HUES64 (cell line): ENCODE measurements at regions not wholly inside any gene's neighbourhood (a gene's known extent, or its start where the extent isn't known, plus 50 kb on each side); places are given as distances from the start of the nearest gene placed in this dataset.
"Not testable (repeated sequence)": the region's sequence is repeated elsewhere in the genome, so short reads cannot be mapped to it uniquely, and the experiment has no call there.

ENCODE experiments used
- H3K27ac ChIP-seq: 2 replicates; pipeline ENCODE4 v1.7.0; 2013; ENCODE audit warnings: low read depth, low read length, inconsistent platforms
- H3K27me3 ChIP-seq: 2 replicates; pipeline ENCODE4 v1.6.1; 2013; ENCODE audit warnings: mild to moderate bottlenecking, low read length; ENCODE audit not compliant: insufficient read depth
- H3K36me3 ChIP-seq: 2 replicates; pipeline ENCODE4 v1.6.1; 2013; ENCODE audit warnings: mild to moderate bottlenecking, low read length; ENCODE audit not compliant: insufficient read depth
- H3K4me1 ChIP-seq: 2 replicates; pipeline ENCODE4 v1.6.1; 2013; ENCODE audit warnings: mild to moderate bottlenecking, low read length, moderate library complexity; ENCODE audit not compliant: insufficient read depth
- H3K4me3 ChIP-seq: 2 replicates; pipeline ENCODE4 v1.5.1; 2013; ENCODE audit warnings: mild to moderate bottlenecking, low read length, moderate library complexity
- H3K9ac ChIP-seq: 2 replicates; pipeline ENCODE4 v1.6.1; 2013; ENCODE audit warnings: mild to moderate bottlenecking, low read depth, low read length
- H3K9me3 ChIP-seq: 2 replicates; pipeline ENCODE4 v1.6.1; 2013; ENCODE audit warnings: low read depth, low read length; ENCODE audit not compliant: insufficient read depth
- WGBS: fragments of 150-250, 120-280 bp; methylation state at CpG from one replicate; pipeline ENCODE4 v1.1.7; 2013; ENCODE audit warnings: missing lambda C conversion rate; 5-methylcytosine and 5-hydroxymethylcytosine counted together

DNA sequence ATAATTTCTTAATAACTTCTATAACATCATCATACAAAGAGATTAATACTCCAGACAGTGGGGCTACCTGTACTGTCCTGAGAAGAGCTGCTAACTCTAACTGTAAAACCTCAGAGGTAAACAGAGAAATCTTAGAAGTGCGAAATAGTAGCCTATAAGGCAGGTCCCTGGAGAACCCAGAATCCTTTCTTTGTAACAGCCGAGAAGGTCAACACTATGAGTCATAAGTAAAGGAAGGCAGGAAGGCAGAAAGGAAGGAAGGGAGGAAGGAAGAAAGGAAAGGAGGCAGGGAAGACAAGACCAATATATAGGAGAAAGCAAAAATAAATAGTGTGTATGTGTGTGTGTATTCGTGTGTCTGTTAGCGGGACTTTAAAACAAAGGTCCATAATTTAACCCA is 540.6 kb downstream of the ZWINT start:
- Histone ChIP-seq H3K4me1 (peaks cover 25% of the 10 kb centered on the region), H3K9me3 (peaks cover 23% of the 10 kb centered on the region), H3K4me3 (no peak overlapping the region; the same call in 1 of the 2 replicates), H3K9ac (peak overlapping the region; percentile 32), H3K27me3 (no peaks in the 10 kb centered on the region), H3K36me3 (0 out of 2 replicates have a peak, but pooled peaks cover 4% of the 10 kb centered on the region), H3K27ac (peak overlapping the region; percentile 88; the same call in 1 of the 2 replicates)
- 62% methylated on average over 2 of the region's 4 CpGs for WGBS

DNA sequence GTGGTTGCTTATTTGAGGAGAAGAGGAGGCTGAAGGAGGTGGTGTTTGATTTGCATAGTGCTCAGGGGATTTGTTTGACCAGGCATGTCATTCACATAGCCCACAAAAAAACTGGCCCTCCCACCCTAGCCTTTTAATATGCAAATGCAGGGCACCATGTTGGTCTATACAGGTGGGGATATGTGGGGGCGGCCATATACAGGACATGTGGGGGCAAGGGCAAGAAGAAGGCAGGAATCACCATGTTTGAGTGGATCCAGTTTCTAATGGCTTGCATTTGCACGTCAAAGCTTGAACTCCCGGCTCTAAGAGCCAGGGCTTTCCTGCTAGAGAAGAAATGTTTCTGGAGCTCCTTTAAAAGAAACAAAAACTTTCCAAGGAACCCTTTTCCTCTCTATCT is 541.0 kb downstream of the ZWINT start:
- Histone ChIP-seq H3K9me3 (peaks cover 23% of the 10 kb centered on the region), H3K27me3 (no peaks in the 10 kb centered on the region), H3K36me3 (0 out of 2 replicates have a peak, but pooled peaks cover 4% of the 10 kb centered on the region), H3K27ac (peak overlapping the region; percentile 88; the same call in 1 of the 2 replicates), H3K4me3 (no peak overlapping the region; the same call in 1 of the 2 replicates), H3K4me1 (peaks cover 25% of the 10 kb centered on the region), H3K9ac (peak overlapping the region; percentile 32)
- 32% methylated on average over 3 of the region's 3 CpGs for WGBS

DNA sequence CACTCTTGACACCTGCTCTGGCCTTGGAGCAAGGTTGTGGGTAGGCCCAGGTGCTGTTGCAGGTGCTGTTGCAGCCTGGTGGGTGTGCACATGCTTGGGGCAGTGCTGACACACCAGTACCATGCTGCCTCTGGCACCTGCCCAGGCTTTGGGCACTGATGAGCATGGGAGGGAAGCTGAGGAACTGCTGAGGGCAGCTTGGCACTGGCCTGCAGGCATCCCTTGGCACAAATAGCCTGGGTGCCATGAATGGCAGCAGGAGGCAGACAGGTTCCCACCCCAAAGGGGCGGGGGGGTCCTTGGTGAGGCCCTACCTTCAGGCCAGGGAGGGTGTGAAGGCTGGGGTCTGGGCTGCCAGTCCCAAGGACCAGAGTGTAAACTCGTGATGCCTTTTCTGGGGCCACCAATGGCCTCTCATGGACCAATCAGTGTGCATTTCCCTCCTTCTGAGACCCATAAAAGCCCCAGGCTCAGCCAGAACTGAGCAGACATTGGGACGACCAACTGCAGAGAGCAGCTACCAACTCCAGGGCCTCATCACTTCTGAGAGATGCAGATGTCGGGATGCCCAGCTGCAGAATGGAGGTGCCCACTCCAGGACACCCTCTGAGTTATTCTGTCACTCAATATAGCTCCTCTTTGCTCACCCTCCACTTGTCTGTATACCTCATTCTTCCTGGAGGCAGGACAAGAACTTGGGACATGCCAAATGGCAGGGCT is 547.4 kb downstream of the ZWINT start:
- H3K9me3 ChIP-seq = peaks cover 27% of the 10 kb centered on the region
- H3K27ac ChIP-seq = no peak overlapping the region
- H3K9ac ChIP-seq = no peak overlapping the region
- no peaks in the 10 kb centered on the region for H3K27me3 ChIP-seq
- 0 out of 2 replicates have a peak, but pooled peaks cover 4% of the 10 kb centered on the region for H3K36me3 ChIP-seq
- 68% methylated on average over 4 of the region's 4 CpGs for WGBS
- H3K4me1 ChIP-seq = 0 out of 2 replicates have a peak, but pooled peaks cover 4% of the 10 kb centered on the region
- H3K4me3 ChIP-seq = no peak overlapping the region

DNA sequence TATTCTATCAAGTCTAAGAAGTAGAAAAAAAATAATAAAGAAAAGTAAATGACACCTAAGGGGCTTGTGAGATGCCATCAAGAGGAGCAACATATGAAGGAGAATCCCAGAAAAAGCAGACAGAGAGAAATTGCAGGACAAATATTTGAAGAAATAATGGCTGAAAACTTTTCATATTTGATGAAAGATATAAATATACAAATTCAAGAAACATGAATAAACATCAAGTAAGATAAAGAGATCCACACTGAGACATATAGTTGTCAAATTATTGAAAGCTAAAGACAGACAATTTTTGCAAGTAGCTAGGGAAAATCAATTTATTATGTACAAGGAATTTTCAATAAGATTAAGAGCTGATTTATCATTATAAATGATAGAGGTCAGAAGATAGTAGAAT is 558.0 kb downstream of the ZWINT start:
- Histone ChIP-seq H3K27ac (no peak overlapping the region), H3K36me3 (no peaks in the 10 kb centered on the region), H3K4me3 (no peak overlapping the region), H3K4me1 (no peaks in the 10 kb centered on the region), H3K9me3 (no peaks in the 10 kb centered on the region), H3K9ac (no peak overlapping the region), H3K27me3 (no peaks in the 10 kb centered on the region)

DNA sequence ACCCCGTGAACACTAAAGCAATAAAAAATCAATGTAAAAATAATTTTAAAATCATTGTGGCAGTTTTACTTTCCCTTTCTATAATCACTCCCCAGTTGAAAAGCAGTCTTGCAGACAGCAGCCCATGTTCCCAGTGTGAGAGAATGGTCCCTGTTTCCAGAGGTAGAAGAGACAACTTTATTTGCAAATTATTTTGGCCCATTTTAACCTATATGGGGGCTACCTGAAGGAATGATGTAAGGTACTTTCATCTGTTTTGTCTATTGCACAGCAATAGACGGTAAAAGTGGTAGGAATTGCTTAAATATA is 559.8 kb downstream of the ZWINT start:
- Histone ChIP-seq H3K4me1 (no peaks in the 10 kb centered on the region), H3K9ac (no peak overlapping the region), H3K27me3 (no peaks in the 10 kb centered on the region), H3K27ac (no peak overlapping the region), H3K36me3 (no peaks in the 10 kb centered on the region), H3K4me3 (no peak overlapping the region), H3K9me3 (no peaks in the 10 kb centered on the region)
- WGBS = 92% methylated on average over 2 of the region's 2 CpGs

DNA sequence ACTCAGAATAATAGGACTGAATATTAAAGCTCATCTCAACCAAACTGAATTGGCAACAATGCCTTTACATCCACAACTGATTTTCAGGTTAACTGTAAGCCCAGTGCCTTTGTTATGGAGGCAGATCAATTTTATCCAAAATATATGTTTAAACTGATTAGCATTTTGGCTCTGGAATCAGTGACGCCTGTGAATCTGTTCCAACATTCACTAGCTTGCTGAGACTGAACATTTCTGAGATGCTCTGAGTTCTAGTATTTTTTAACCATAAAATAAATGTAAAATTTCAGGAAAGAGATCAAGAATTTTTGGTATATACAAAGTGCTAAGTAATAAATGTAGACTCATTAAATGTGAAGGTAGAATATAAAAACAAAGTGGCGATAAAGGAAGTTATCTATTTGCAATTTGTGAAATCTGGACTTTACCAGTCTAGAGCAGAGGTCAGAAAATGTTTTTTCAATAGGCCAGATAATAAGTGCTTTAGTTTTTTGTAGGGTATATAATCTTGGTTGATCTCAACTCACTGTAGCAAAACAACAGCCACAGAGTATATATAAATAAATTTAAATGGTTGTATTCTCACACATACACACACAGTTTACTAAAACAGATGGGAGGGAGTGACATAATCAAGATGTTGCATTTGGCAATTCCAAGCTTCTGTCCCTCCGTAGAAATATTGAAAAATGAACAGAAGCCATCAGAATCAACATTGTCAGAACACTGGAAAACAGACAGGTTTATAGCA is 560.3 kb downstream of the ZWINT start:
- H3K36me3 ChIP-seq = no peaks in the 10 kb centered on the region
- 96% methylated on average over 3 of the region's 3 CpGs for WGBS

DNA sequence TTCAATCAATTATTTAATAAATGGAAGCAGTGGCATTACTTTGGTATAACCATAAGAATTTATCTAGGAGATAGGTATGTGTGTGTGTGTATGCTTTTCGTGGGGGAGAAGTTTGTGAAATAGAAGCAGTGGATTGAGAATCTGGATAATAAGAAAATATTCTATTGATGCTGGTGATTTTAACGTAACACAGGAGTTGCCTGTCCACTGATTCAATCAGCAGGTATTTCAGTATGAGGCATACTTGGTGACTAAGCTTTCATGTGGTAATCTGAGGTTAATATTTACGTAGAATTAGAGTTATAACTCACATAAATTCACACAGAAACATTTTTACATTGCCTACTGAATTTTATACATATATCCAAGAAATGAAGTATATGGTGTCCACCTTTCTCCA is 568.0 kb downstream of the ZWINT start:
- no peaks in the 10 kb centered on the region for H3K9me3 ChIP-seq
- no peaks in the 10 kb centered on the region for H3K36me3 ChIP-seq
- no peak overlapping the region for H3K4me3 ChIP-seq
- H3K4me1 ChIP-seq = no peaks in the 10 kb centered on the region
- H3K27me3 ChIP-seq = no peaks in the 10 kb centered on the region
- no peak overlapping the region for H3K27ac ChIP-seq
- no peak overlapping the region for H3K9ac ChIP-seq
- WGBS = 92% methylated on average over 2 of the region's 3 CpGs

More for the DNA sequence above, 560.3 kb downstream of the ZWINT start:
- Histone ChIP-seq H3K27ac (no peak overlapping the region), H3K4me3 (no peak overlapping the region), H3K27me3 (no peaks in the 10 kb centered on the region), H3K9me3 (no peaks in the 10 kb centered on the region), H3K9ac (no peak overlapping the region), H3K4me1 (no peaks in the 10 kb centered on the region)

DNA sequence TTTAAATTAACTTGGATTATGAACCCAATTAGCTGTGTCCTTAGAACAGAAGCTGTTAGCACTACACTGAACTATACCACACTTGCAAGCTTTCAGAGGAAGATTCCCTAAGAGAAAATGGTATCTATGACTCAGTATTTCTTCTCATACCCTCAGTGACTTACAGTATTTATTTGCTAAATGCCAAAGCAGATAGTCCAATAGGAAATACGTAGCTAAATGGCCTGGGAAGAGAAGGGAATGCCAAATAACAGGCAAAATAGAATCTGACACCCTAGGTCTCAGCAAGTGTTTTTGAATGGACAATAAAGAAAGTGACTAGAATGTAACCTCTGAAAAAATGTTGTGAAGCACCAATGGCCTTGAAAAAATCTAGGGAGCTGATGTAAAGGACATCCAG is 570.8 kb downstream of the ZWINT start:
- H3K9ac ChIP-seq, H3K36me3 ChIP-seq, H3K4me1 ChIP-seq, H3K27me3 ChIP-seq, H3K27ac ChIP-seq, H3K4me3 ChIP-seq, H3K9me3 ChIP-seq: not testable (repeated sequence)
- 100% methylated on average over 1 of the region's 1 CpG for WGBS

DNA sequence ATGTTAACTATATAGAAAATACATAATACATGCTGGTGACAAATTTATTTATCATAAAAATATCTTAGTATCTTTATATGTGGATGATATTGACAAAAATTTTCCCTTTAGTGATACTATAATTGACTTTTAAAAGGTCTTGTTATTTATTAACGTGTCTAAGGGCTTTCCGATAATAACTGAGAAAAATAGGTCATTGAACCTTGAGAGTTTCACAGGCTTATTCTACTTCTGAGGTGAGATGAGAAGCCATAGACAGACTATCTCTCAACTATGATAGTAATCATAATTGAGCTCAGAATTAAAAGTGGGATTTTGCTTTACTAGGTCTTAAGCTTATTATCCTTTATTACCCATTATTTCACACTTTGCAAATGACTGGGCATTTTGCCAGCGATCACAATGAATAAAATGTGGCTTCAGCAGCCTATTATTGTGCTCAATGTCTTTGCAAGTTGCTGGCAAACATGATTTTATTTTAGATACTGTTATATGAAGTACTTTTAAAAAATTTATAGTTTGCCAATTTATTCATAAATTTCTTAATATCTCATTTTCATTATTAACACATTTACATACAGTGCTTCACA is 574.5 kb downstream of the ZWINT start:
- Histone ChIP-seq H3K27ac (no peak overlapping the region), H3K4me3 (no peak overlapping the region), H3K27me3 (no peaks in the 10 kb centered on the region), H3K4me1 (no peaks in the 10 kb centered on the region), H3K9me3 (no peaks in the 10 kb centered on the region), H3K9ac (no peak overlapping the region), H3K36me3 (no peaks in the 10 kb centered on the region)
- WGBS = 92% methylated on average over 3 of the region's 3 CpGs

DNA sequence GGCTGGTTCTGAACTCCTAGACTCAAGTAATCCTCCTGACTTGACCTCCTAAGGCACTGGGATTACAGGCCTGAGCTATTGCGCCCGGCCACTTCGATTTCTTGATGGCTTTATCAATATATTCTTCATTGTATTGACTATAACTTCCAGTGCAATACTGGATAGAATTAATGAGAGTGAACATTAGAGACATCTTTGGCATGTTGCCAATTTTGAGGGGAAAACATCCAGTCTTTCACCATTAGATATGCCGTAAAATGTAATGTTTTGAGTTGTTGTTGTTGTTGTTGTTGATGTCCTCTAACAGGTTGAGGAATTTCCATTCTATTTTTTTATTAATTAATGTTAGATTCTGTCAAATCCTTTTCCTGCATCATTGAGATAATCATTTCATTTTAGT is 578.9 kb downstream of the ZWINT start:
- no peaks in the 10 kb centered on the region for H3K36me3 ChIP-seq
- no peak overlapping the region for H3K4me3 ChIP-seq
- H3K27me3 ChIP-seq = no peaks in the 10 kb centered on the region
- 92% methylated on average over 2 of the region's 4 CpGs for WGBS
- no peaks in the 10 kb centered on the region for H3K9me3 ChIP-seq
- no peaks in the 10 kb centered on the region for H3K4me1 ChIP-seq
- no peak overlapping the region for H3K9ac ChIP-seq
- no peak overlapping the region for H3K27ac ChIP-seq

DNA sequence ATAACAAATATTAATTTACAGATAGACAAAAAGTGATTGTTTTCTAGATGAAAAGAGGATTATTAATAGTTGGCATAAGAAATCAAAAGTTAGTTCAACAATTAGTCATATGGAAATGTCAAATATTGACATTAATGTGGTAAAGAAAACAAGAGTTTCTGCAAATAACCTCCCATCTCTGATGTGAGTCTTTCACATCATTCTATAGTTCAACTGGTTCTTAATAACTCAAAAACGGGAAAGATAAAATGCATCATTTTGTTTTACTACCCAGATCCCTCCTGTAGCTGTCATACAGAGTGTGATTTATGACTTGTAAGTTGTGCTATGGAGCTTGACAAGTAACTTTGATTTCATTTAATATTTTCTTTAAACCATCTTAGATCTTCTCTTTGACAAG is 594.8 kb downstream of the ZWINT start:
- Histone ChIP-seq H3K27me3 (no peaks in the 10 kb centered on the region), H3K27ac (no peak overlapping the region), H3K9ac (no peak overlapping the region), H3K9me3 (no peaks in the 10 kb centered on the region), H3K36me3 (no peaks in the 10 kb centered on the region), H3K4me3 (no peak overlapping the region), H3K4me1 (0 out of 2 replicates have a peak, but pooled peaks cover 4% of the 10 kb centered on the region)
- WGBS = 100% methylated on average over 1 of the region's 1 CpG
